GM21619 (cell line): ENCODE measurements at regions not wholly inside any gene's neighbourhood (a gene's known extent, or its start where the extent isn't known, plus 50 kb on each side); places are given as distances from the start of the nearest gene placed in this dataset.
"Not testable (repeated sequence)": the region's sequence is repeated elsewhere in the genome, so short reads cannot be mapped to it uniquely, and the experiment has no call there.

Experiments
- ATAC-seq: cut with Tn5 transposase; IDR thresholded peaks from one replicate; pipeline ENCODE4 v1.9.1; 2021; ENCODE audit not compliant: unreplicated experiment

- ATAC-seq = no peak
Observed at GRCh38 chr12:13404111-13404628, 207.6 kb downstream of the EMP1 start.

GRCh38 chr12:13391375-13391774 is 194.8 kb downstream of the EMP1 start:
- not testable (repeated sequence) for ATAC-seq

GRCh38 chr12:13390918-13391317 is 194.4 kb downstream of the EMP1 start:
- no peak for ATAC-seq

- ATAC-seq = no peak
Observed at GRCh38 chr12:13390381-13390861, 193.9 kb downstream of the EMP1 start.

- ATAC-seq = no peak
Observed at GRCh38 chr12:13387101-13387500, 190.6 kb downstream of the EMP1 start.

GRCh38 chr12:13386323-13387039 is 190.0 kb downstream of the EMP1 start:
- no peak for ATAC-seq

GRCh38 chr12:13383379-13383778 is 186.9 kb downstream of the EMP1 start:
- no peak for ATAC-seq

GRCh38 chr12:13380297-13380696 is 183.8 kb downstream of the EMP1 start:
- ATAC-seq = no peak

GRCh38 chr12:13379531-13380188 is 183.1 kb downstream of the EMP1 start:
- no peak for ATAC-seq

- ATAC-seq = no peak
Observed at GRCh38 chr12:13377698-13378097, 181.2 kb downstream of the EMP1 start.

GRCh38 chr12:13376610-13377373 is 180.3 kb downstream of the EMP1 start:
- no peak for ATAC-seq

- no peak for ATAC-seq
Observed at GRCh38 chr12:13375583-13376345, 179.2 kb downstream of the EMP1 start.

- no peak for ATAC-seq
Observed at GRCh38 chr12:13374793-13375192, 178.3 kb downstream of the EMP1 start.

- no peak for ATAC-seq
Observed at GRCh38 chr12:13373803-13374202, 177.3 kb downstream of the EMP1 start.

GRCh38 chr12:13373131-13373530 is 176.6 kb downstream of the EMP1 start:
- no peak for ATAC-seq

GRCh38 chr12:13372386-13372785 is 175.9 kb downstream of the EMP1 start:
- ATAC-seq = no peak

GRCh38 chr12:13371797-13372196 is 175.3 kb downstream of the EMP1 start:
- no peak for ATAC-seq

GRCh38 chr12:13371367-13371766 is 174.8 kb downstream of the EMP1 start:
- no peak for ATAC-seq

GRCh38 chr12:13369474-13370056 is 173.0 kb downstream of the EMP1 start:
- ATAC-seq = no peak

- no peak for ATAC-seq
Observed at GRCh38 chr12:13368971-13369370, 172.4 kb downstream of the EMP1 start.
